ENCODE measurements at regions not wholly inside any gene's neighbourhood (a gene's known extent, or its start where the extent isn't known, plus 50 kb on each side); places are given as distances from the start of the nearest gene placed in this dataset.

- H3K9ac ChIP-seq (ENCODE audit: low read depth in 1 of 2, low read length in 2 of 2) = no peak overlapping the region
- no peaks in the 10 kb centered on the region for H3K36me3 ChIP-seq (ENCODE audit: control insufficient read depth in 2 of 2, insufficient read depth in 2 of 2, low read length in 2 of 2)
- no peaks in the 10 kb centered on the region for H3K27me3 ChIP-seq (ENCODE audit: control insufficient read depth in 2 of 2, insufficient read depth in 2 of 2, low read length in 2 of 2)
- H3K4me1 ChIP-seq (ENCODE audit: control insufficient read depth in 2 of 2, insufficient read depth in 2 of 2, low read length in 2 of 2) = no peaks in the 10 kb centered on the region
- no peak overlapping the region for H3K4me3 ChIP-seq (ENCODE audit: low read length in 2 of 2)
- no peaks in the 10 kb centered on the region for H3K9me3 ChIP-seq (ENCODE audit: control insufficient read depth in 2 of 2, low read length in 2 of 2)
- H3K27ac ChIP-seq (ENCODE audit: low read depth in 2 of 2, low read length in 2 of 2) = no peak overlapping the region
Measured at GRCh38 chr10:105986912-105987635, 1177.4 kb downstream of the SORCS1 start.

GRCh38 chr10:105986486-105986885 lies 1178.0 kb downstream of the SORCS1 start:
- Histone ChIP-seq H3K9me3 (ENCODE audit: control insufficient read depth in 2 of 2, low read length in 2 of 2) (no peaks in the 10 kb centered on the region), H3K4me1 (ENCODE audit: control insufficient read depth in 2 of 2, insufficient read depth in 2 of 2, low read length in 2 of 2) (no peaks in the 10 kb centered on the region), H3K9ac (ENCODE audit: low read depth in 1 of 2, low read length in 2 of 2) (no peak overlapping the region), H3K27ac (ENCODE audit: low read depth in 2 of 2, low read length in 2 of 2) (no peak overlapping the region), H3K36me3 (ENCODE audit: control insufficient read depth in 2 of 2, insufficient read depth in 2 of 2, low read length in 2 of 2) (no peaks in the 10 kb centered on the region), H3K4me3 (ENCODE audit: low read length in 2 of 2) (no peak overlapping the region), H3K27me3 (ENCODE audit: control insufficient read depth in 2 of 2, insufficient read depth in 2 of 2, low read length in 2 of 2) (no peaks in the 10 kb centered on the region)

DNA sequence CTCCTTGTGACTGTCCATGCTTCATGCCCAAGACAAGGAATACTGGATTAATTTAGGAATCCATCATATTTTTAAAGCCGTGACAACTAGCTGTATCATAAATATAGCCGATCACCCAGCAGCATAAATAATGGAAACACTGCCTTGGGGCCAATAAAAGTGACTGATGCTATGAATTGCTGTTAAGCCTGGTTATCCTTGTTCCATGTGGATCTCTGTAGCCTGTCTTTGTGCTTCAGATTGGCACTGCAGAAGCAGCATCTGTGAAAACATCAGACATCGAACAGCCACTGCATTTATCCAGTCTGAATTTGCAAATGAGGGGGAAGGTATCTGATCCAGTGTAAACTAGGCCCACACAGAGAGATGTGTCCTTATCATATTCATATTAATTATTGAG lies 1181.8 kb downstream of the SORCS1 start:
- Histone ChIP-seq H3K9ac (ENCODE audit: low read depth in 1 of 2, low read length in 2 of 2) (no peak overlapping the region), H3K9me3 (ENCODE audit: control insufficient read depth in 2 of 2, low read length in 2 of 2) (no peaks in the 10 kb centered on the region), H3K27me3 (ENCODE audit: control insufficient read depth in 2 of 2, insufficient read depth in 2 of 2, low read length in 2 of 2) (no peaks in the 10 kb centered on the region), H3K4me3 (ENCODE audit: low read length in 2 of 2) (no peak overlapping the region), H3K36me3 (ENCODE audit: control insufficient read depth in 2 of 2, insufficient read depth in 2 of 2, low read length in 2 of 2) (no peaks in the 10 kb centered on the region), H3K27ac (ENCODE audit: low read depth in 2 of 2, low read length in 2 of 2) (no peak overlapping the region), H3K4me1 (ENCODE audit: control insufficient read depth in 2 of 2, insufficient read depth in 2 of 2, low read length in 2 of 2) (no peaks in the 10 kb centered on the region)

DNA sequence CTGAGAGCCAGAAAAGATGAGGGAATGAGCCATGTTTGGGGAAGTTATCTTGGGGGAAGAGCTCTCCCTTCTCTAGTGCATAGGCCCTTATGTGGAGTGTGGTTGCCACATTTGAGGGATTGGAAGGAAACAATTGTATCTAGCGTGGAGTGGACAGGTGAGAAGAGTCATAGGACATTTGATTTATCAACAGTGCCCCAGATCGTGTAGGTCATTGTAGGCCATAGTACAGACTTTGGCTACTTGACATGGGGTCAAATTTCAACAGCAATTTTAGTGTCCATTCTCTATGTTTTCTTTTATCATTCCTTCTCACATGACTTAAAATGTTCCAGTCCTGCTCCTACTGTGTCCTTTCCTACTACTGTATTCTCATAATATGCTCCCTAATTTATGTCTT lies 1182.8 kb downstream of the SORCS1 start:
- H3K4me3 ChIP-seq (ENCODE audit: low read length in 2 of 2) = no peak overlapping the region
- no peak overlapping the region for H3K27ac ChIP-seq (ENCODE audit: low read depth in 2 of 2, low read length in 2 of 2)
- H3K27me3 ChIP-seq (ENCODE audit: control insufficient read depth in 2 of 2, insufficient read depth in 2 of 2, low read length in 2 of 2) = no peaks in the 10 kb centered on the region
- H3K4me1 ChIP-seq (ENCODE audit: control insufficient read depth in 2 of 2, insufficient read depth in 2 of 2, low read length in 2 of 2) = no peaks in the 10 kb centered on the region
- H3K9me3 ChIP-seq (ENCODE audit: control insufficient read depth in 2 of 2, low read length in 2 of 2) = no peaks in the 10 kb centered on the region
- H3K36me3 ChIP-seq (ENCODE audit: control insufficient read depth in 2 of 2, insufficient read depth in 2 of 2, low read length in 2 of 2) = no peaks in the 10 kb centered on the region
- no peak overlapping the region for H3K9ac ChIP-seq (ENCODE audit: low read depth in 1 of 2, low read length in 2 of 2)

- no peaks in the 10 kb centered on the region for H3K4me1 ChIP-seq (ENCODE audit: control insufficient read depth in 2 of 2, insufficient read depth in 2 of 2, low read length in 2 of 2)
- H3K4me3 ChIP-seq (ENCODE audit: low read length in 2 of 2) = no peak overlapping the region
- no peak overlapping the region for H3K27ac ChIP-seq (ENCODE audit: low read depth in 2 of 2, low read length in 2 of 2)
Measured at GRCh38 chr10:105974803-105975456, 1189.6 kb downstream of the SORCS1 start.

DNA sequence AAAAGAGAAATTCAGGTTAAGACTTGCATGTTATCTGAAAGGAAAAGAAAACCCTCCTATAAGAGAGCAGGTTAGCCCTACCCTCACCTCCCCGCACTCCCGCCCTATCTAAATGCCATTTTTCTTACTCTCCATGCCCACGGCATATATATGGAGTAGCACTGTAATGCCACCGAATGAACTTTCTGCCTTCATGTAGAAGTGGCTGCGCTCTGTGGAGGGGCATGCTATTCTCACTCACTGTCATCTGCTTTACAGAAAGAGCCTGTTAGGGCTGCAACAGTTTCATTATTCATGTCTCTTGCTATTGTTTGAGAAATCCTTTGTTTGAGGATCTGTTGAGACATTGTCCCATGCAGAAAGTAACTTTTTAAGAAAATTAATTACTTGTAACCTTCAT lies 1190.6 kb downstream of the SORCS1 start:
- H3K36me3 ChIP-seq (ENCODE audit: control insufficient read depth in 2 of 2, insufficient read depth in 2 of 2, low read length in 2 of 2) = no peaks in the 10 kb centered on the region
- H3K27ac ChIP-seq (ENCODE audit: low read depth in 2 of 2, low read length in 2 of 2) = no peak overlapping the region
- H3K4me3 ChIP-seq (ENCODE audit: low read length in 2 of 2) = no peak overlapping the region
- no peak overlapping the region for H3K9ac ChIP-seq (ENCODE audit: low read depth in 1 of 2, low read length in 2 of 2)
- no peaks in the 10 kb centered on the region for H3K27me3 ChIP-seq (ENCODE audit: control insufficient read depth in 2 of 2, insufficient read depth in 2 of 2, low read length in 2 of 2)
- no peaks in the 10 kb centered on the region for H3K4me1 ChIP-seq (ENCODE audit: control insufficient read depth in 2 of 2, insufficient read depth in 2 of 2, low read length in 2 of 2)
- no peaks in the 10 kb centered on the region for H3K9me3 ChIP-seq (ENCODE audit: control insufficient read depth in 2 of 2, low read length in 2 of 2)

More at GRCh38 chr10:105974803-105975456, 1189.6 kb downstream of the SORCS1 start:
- Histone ChIP-seq H3K27me3 (ENCODE audit: control insufficient read depth in 2 of 2, insufficient read depth in 2 of 2, low read length in 2 of 2) (no peaks in the 10 kb centered on the region), H3K9ac (ENCODE audit: low read depth in 1 of 2, low read length in 2 of 2) (no peak overlapping the region), H3K36me3 (ENCODE audit: control insufficient read depth in 2 of 2, insufficient read depth in 2 of 2, low read length in 2 of 2) (no peaks in the 10 kb centered on the region), H3K9me3 (ENCODE audit: control insufficient read depth in 2 of 2, low read length in 2 of 2) (no peaks in the 10 kb centered on the region)

DNA sequence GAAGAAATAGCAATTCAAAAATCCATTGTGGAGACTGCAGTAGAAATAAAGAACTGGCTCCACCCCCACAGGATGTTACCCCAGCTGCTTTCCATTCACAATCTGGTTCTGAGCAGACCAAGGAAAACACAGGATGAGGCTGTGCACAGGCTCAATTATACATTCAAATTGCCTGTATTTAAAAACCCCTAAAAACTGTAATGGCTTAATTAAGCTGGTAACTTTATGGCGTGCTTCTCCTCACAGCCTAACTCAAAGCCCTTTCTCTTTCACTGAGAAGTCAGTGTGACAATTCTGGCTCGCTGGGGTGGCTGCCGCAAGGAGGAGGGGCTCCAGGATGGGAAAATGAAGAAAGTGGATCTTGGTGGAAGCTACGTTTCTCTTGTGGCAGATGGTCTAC lies 1191.1 kb downstream of the SORCS1 start:
- H3K4me1 ChIP-seq (ENCODE audit: control insufficient read depth in 2 of 2, insufficient read depth in 2 of 2, low read length in 2 of 2) = no peaks in the 10 kb centered on the region
- no peak overlapping the region for H3K9ac ChIP-seq (ENCODE audit: low read depth in 1 of 2, low read length in 2 of 2)
- no peaks in the 10 kb centered on the region for H3K36me3 ChIP-seq (ENCODE audit: control insufficient read depth in 2 of 2, insufficient read depth in 2 of 2, low read length in 2 of 2)

DNA sequence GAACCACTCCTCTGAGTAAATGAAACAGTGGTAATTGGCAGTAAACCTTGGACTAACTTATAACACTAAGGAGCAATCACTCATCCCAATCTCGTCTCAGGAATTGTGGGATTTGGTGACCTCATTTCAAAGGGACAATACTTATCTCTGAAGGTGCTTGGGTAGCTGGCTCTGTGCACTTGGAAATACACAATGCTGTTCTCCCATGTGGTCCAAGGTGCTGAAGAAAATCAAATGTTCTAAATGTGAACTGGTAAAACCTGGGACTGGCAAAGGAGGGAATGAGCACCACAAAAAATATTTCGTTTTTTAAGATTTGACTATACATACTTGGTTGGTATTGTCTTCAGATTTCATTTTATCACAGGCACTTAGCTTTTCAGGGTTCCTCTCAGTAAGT lies 1193.0 kb downstream of the SORCS1 start:
- no peak overlapping the region for H3K4me3 ChIP-seq (ENCODE audit: low read length in 2 of 2)
- H3K9me3 ChIP-seq (ENCODE audit: control insufficient read depth in 2 of 2, low read length in 2 of 2) = no peaks in the 10 kb centered on the region
- H3K36me3 ChIP-seq (ENCODE audit: control insufficient read depth in 2 of 2, insufficient read depth in 2 of 2, low read length in 2 of 2) = no peaks in the 10 kb centered on the region
- H3K9ac ChIP-seq (ENCODE audit: low read depth in 1 of 2, low read length in 2 of 2) = no peak overlapping the region
- H3K27ac ChIP-seq (ENCODE audit: low read depth in 2 of 2, low read length in 2 of 2) = no peak overlapping the region
- H3K4me1 ChIP-seq (ENCODE audit: control insufficient read depth in 2 of 2, insufficient read depth in 2 of 2, low read length in 2 of 2) = no peaks in the 10 kb centered on the region
- no peaks in the 10 kb centered on the region for H3K27me3 ChIP-seq (ENCODE audit: control insufficient read depth in 2 of 2, insufficient read depth in 2 of 2, low read length in 2 of 2)

More for the DNA sequence above, 1191.1 kb downstream of the SORCS1 start:
- H3K4me3 ChIP-seq (ENCODE audit: low read length in 2 of 2) = no peak overlapping the region
- H3K27me3 ChIP-seq (ENCODE audit: control insufficient read depth in 2 of 2, insufficient read depth in 2 of 2, low read length in 2 of 2) = no peaks in the 10 kb centered on the region
- no peak overlapping the region for H3K27ac ChIP-seq (ENCODE audit: low read depth in 2 of 2, low read length in 2 of 2)
- H3K9me3 ChIP-seq (ENCODE audit: control insufficient read depth in 2 of 2, low read length in 2 of 2) = no peaks in the 10 kb centered on the region

DNA sequence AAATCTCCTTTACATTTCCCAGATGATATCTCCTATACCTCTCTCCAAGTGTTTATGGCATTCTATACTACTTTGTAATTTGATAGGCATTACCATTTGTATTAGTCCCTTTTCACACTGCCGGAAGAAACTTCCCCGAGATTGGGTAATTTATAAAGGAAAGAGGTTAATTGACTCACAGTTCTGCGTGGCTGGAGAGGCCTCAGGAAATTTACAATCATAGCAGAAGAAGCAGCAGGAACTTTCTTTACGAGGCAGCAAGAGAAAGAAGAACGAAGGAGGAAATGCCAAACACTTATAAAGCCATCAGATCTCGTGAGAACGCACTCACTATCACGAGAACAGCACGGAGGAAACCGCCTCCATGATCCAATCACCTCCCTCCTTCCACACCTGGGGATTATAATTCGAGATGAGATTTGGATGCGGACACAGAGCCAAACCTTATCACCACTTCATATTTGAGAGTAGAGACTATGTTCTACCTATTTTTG lies 1194.6 kb downstream of the SORCS1 start:
- no peak overlapping the region for H3K4me3 ChIP-seq (ENCODE audit: low read length in 2 of 2)
- no peak overlapping the region for H3K27ac ChIP-seq (ENCODE audit: low read depth in 2 of 2, low read length in 2 of 2)
- H3K4me1 ChIP-seq (ENCODE audit: control insufficient read depth in 2 of 2, insufficient read depth in 2 of 2, low read length in 2 of 2) = no peaks in the 10 kb centered on the region
- H3K27me3 ChIP-seq (ENCODE audit: control insufficient read depth in 2 of 2, insufficient read depth in 2 of 2, low read length in 2 of 2) = no peaks in the 10 kb centered on the region
- no peaks in the 10 kb centered on the region for H3K9me3 ChIP-seq (ENCODE audit: control insufficient read depth in 2 of 2, low read length in 2 of 2)
- H3K36me3 ChIP-seq (ENCODE audit: control insufficient read depth in 2 of 2, insufficient read depth in 2 of 2, low read length in 2 of 2) = no peaks in the 10 kb centered on the region
- no peak overlapping the region for H3K9ac ChIP-seq (ENCODE audit: low read depth in 1 of 2, low read length in 2 of 2)

DNA sequence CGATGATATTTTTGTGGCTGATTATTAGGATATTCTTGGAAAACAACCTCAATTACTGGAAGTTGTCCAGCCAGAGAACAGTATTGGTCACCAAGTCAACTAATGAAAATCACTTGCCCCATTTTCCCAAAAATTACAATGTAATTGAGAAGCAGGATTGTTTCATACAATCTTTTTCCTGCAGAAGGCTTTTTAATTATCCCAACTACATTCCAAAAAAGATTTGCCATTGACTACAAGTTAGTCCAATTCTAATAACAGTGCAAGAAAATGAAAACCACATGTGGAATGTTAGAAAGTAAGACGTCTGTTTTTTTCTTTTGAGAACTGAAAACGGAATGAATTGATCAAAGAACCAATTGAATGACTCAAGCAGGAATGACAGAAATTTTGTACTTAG lies 1195.8 kb downstream of the SORCS1 start:
- H3K4me3 ChIP-seq (ENCODE audit: low read length in 2 of 2) = no peak overlapping the region
- no peak overlapping the region for H3K9ac ChIP-seq (ENCODE audit: low read depth in 1 of 2, low read length in 2 of 2)
- H3K27ac ChIP-seq (ENCODE audit: low read depth in 2 of 2, low read length in 2 of 2) = no peak overlapping the region
- no peaks in the 10 kb centered on the region for H3K27me3 ChIP-seq (ENCODE audit: control insufficient read depth in 2 of 2, insufficient read depth in 2 of 2, low read length in 2 of 2)
- H3K9me3 ChIP-seq (ENCODE audit: control insufficient read depth in 2 of 2, low read length in 2 of 2) = no peaks in the 10 kb centered on the region
- H3K36me3 ChIP-seq (ENCODE audit: control insufficient read depth in 2 of 2, insufficient read depth in 2 of 2, low read length in 2 of 2) = no peaks in the 10 kb centered on the region
- no peaks in the 10 kb centered on the region for H3K4me1 ChIP-seq (ENCODE audit: control insufficient read depth in 2 of 2, insufficient read depth in 2 of 2, low read length in 2 of 2)

Data from mucosa of rectum (tissue), 2 donors.